Gastrocnemius medialis (tissue), 4 donors: ENCODE measurements at regions not wholly inside any gene's neighbourhood (a gene's known extent, or its start where the extent isn't known, plus 50 kb on each side); places are given as distances from the start of the nearest gene placed in this dataset.

Source experiments
- POLR2A ChIP-seq, 2 donors: fragments of 450-650 bp; IDR thresholded peaks; one replicate each; pipeline ENCODE4 v1.6.1; 2017; ENCODE audit warnings: antibody characterized with exemption in 2 of 2, mild to moderate bottlenecking in 2 of 2, moderate library complexity in 2 of 2
- TF ChIP-seq, protein P1 (sequence below), 5 experiments: fragments of 450-650 bp in 3 of 5; fragments of 200-600 bp in 2 of 5; sonication (generic) in 2 of 5; IDR thresholded peaks in 4 of 5; conservative IDR thresholded peaks in 1 of 5; 1 replicate in 4 of 5; 2 replicates in 1 of 5; pipeline ENCODE4 v1.5.1; 2016 to 2019; ENCODE audit warnings: antibody characterized with exemption in 5 of 5, mild to moderate bottlenecking in 3 of 5, moderate library complexity in 3 of 5

DNA sequence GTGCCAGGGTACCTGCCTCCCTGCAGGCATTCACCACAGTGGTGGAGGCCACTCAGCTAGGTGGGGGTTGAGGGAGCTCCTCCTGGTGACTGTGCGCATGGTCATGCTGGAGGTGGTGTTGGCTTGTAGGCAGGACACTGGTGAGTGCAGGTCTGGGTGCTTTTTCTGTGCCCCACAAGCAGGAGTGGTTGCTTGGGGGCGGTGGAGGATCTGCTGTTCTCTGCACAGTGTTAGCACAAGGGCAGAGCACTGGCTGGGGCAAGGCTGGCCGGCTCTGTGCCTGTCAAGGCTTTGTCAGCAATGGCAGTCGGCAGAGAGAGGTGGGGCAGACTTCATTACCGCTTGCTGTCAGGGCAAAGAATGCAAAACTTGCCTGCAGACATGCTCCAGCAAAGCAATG lies 632.1 kb upstream of the ID4 start:
- TF ChIP-seq, protein P1, sequence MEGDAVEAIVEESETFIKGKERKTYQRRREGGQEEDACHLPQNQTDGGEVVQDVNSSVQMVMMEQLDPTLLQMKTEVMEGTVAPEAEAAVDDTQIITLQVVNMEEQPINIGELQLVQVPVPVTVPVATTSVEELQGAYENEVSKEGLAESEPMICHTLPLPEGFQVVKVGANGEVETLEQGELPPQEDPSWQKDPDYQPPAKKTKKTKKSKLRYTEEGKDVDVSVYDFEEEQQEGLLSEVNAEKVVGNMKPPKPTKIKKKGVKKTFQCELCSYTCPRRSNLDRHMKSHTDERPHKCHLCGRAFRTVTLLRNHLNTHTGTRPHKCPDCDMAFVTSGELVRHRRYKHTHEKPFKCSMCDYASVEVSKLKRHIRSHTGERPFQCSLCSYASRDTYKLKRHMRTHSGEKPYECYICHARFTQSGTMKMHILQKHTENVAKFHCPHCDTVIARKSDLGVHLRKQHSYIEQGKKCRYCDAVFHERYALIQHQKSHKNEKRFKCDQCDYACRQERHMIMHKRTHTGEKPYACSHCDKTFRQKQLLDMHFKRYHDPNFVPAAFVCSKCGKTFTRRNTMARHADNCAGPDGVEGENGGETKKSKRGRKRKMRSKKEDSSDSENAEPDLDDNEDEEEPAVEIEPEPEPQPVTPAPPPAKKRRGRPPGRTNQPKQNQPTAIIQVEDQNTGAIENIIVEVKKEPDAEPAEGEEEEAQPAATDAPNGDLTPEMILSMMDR (IDR thresholded peaks at IDR 0.05 in 4 of 5, conservative IDR thresholded peaks at IDR 0.05 in 1 of 5): no peak
- no peak for TF ChIP-seq POLR2A (IDR thresholded peaks at IDR 0.05)
